Activated CD4-positive, alpha-beta T cell treated with anti-CD3 and anti-CD28 coated beads, Interleukin-2, amount 50 U/mL, for 1 hour (primary cell): ENCODE measurements at regions not wholly inside any gene's neighbourhood (a gene's known extent, or its start where the extent isn't known, plus 50 kb on each side); places are given as distances from the start of the nearest gene placed in this dataset.
"Not testable (repeated sequence)": the region's sequence is repeated elsewhere in the genome, so short reads cannot be mapped to it uniquely, and the experiment has no call there.

Source experiments
- DNase-seq: peaks from one replicate; pipeline ENCODE4 v3.0.0-alpha.2; 2020

- no peak for DNase-seq
These were observed 98.1 kb downstream of the NEDD1 start for GRCh38 chr12:97005174-97005573.

GRCh38 chr12:97005646-97006045 lies 98.6 kb downstream of the NEDD1 start:
- no peak for DNase-seq

GRCh38 chr12:97006585-97006984 lies 99.5 kb downstream of the NEDD1 start:
- no peak for DNase-seq

GRCh38 chr12:97016163-97016562 lies 109.1 kb downstream of the NEDD1 start:
- no peak for DNase-seq

GRCh38 chr12:97017213-97017612 lies 110.2 kb downstream of the NEDD1 start:
- DNase-seq = no peak

- DNase-seq = no peak
These were observed 115.6 kb downstream of the NEDD1 start for GRCh38 chr12:97022536-97023230.

- DNase-seq = no peak
These were observed 117.3 kb downstream of the NEDD1 start for GRCh38 chr12:97024393-97024792.

GRCh38 chr12:97026901-97027300 lies 119.8 kb downstream of the NEDD1 start:
- no peak for DNase-seq

- DNase-seq = no peak
These were observed 120.4 kb downstream of the NEDD1 start for GRCh38 chr12:97027482-97027881.

GRCh38 chr12:97038131-97038530 lies 131.1 kb downstream of the NEDD1 start:
- DNase-seq = no peak

GRCh38 chr12:97038834-97039233 lies 131.8 kb downstream of the NEDD1 start:
- DNase-seq = no peak

- no peak for DNase-seq
These were observed 139.8 kb downstream of the NEDD1 start for GRCh38 chr12:97046901-97047300.

GRCh38 chr12:97047361-97047760 lies 140.3 kb downstream of the NEDD1 start:
- DNase-seq = no peak

- DNase-seq = no peak
These were observed 141.5 kb downstream of the NEDD1 start for GRCh38 chr12:97048421-97049035.

GRCh38 chr12:97050509-97050908 lies 143.5 kb downstream of the NEDD1 start:
- DNase-seq = no peak

- no peak for DNase-seq
These were observed 144.3 kb downstream of the NEDD1 start for GRCh38 chr12:97051341-97051740.

GRCh38 chr12:97061171-97061570 lies 154.1 kb downstream of the NEDD1 start:
- DNase-seq = no peak

- no peak for DNase-seq
These were observed 156.4 kb downstream of the NEDD1 start for GRCh38 chr12:97063292-97063935.

- no peak for DNase-seq
These were observed 168.3 kb downstream of the NEDD1 start for GRCh38 chr12:97075161-97075933.

GRCh38 chr12:97075934-97076630 lies 169.0 kb downstream of the NEDD1 start:
- DNase-seq = no peak

GRCh38 chr12:97076912-97077311 lies 169.9 kb downstream of the NEDD1 start:
- not testable (repeated sequence) for DNase-seq

- DNase-seq = no peak
These were observed 175.0 kb downstream of the NEDD1 start for GRCh38 chr12:97082029-97082428.

GRCh38 chr12:97093187-97093683 lies 186.2 kb downstream of the NEDD1 start:
- no peak for DNase-seq
